Transverse colon (tissue), 4 donors: ENCODE measurements at regions not wholly inside any gene's neighbourhood (a gene's known extent, or its start where the extent isn't known, plus 50 kb on each side); places are given as distances from the start of the nearest gene placed in this dataset.

Experiments used
- DNase-seq: peaks from one replicate; pipeline ENCODE4 v3.0.0-alpha.2; 2019
- H3K27ac ChIP-seq, 4 donors: fragments of 200-600 bp; sonication (generic); 2 replicates each; pipeline ENCODE4 v1.5.1; 2016 to 2018; ENCODE audit warnings: inconsistent platforms in 4 of 4
- H3K27me3 ChIP-seq: fragments of 200-600 bp; sonication (generic); 2 replicates; pipeline ENCODE4 v1.5.1; 2017; ENCODE audit warnings: inconsistent platforms
- H3K36me3 ChIP-seq, 4 donors: fragments of 200-600 bp; sonication (generic); 2 replicates each; pipeline ENCODE4 v1.5.1; 2017 to 2019; ENCODE audit warnings: inconsistent platforms in 4 of 4
- H3K4me1 ChIP-seq, 4 donors: fragments of 200-600 bp; sonication (generic); 2 replicates each; pipeline ENCODE4 v1.5.1; 2017 to 2020; ENCODE audit warnings: inconsistent platforms in 4 of 4
- H3K4me3 ChIP-seq, 4 donors: fragments of 200-600 bp; sonication (generic); 1 replicate in 1 of 4; 2 replicates in 3 of 4; pipeline versions ENCODE4 v1.5.1 to v1.6.1; 2017 to 2019; ENCODE audit warnings: inconsistent platforms in 4 of 4
- H3K9me3 ChIP-seq, 2 donors: fragments of 200-600 bp; sonication (generic); 2 replicates each; pipeline ENCODE4 v1.5.1; 2017 to 2019; ENCODE audit warnings: inconsistent platforms in 2 of 2
- EP300 ChIP-seq: sonication (generic); formaldehyde crosslinking; IDR thresholded peaks from one replicate; pipeline ENCODE4 v1.6.1; 2017; ENCODE audit warnings: antibody characterized with exemption, low read depth
- POLR2A ChIP-seq: fragments of 450-650 bp; IDR thresholded peaks from one replicate; pipeline ENCODE4 v1.6.1; 2016; ENCODE audit warnings: antibody characterized with exemption, mild to moderate bottlenecking, moderate library complexity
- POLR2AphosphoS5 ChIP-seq, 3 donors: sonication (generic); formaldehyde crosslinking; IDR thresholded peaks; one replicate each; pipeline ENCODE4 v1.6.1; 2016; ENCODE audit warnings: antibody characterized with exemption in 3 of 3
- WGBS, 2 donors: methylation state at CpG; one replicate each; pipeline ENCODE4 v1.1.5; 2018; ENCODE audit warnings: low coverage in 1 of 2; 5-methylcytosine and 5-hydroxymethylcytosine counted together
- in situ Hi-C, 4 donors: fragments of 200-750 bp; cut with MboI; loops; one replicate each; pipeline versions ENCODE4 v1.15.0 to v1.15.1; 2017; ENCODE audit warnings: low sequenced_read_pairs in 3 of 4, low pct_ligation_motif_present in 1 of 4, low pct_unique_long_range_greater_than_20kb in 1 of 4
- intact Hi-C: fragments of 100-400 bp; cut with DNase I; formaldehyde crosslinking; loops from one replicate; pipeline ENCODE4 v1.15.1; 2023; ENCODE audit warnings: low total_unique reads
- TF ChIP-seq, protein P1 (sequence below), 5 experiments: fragments of 200-600 bp in 3 of 5; fragments of 450-650 bp in 2 of 5; sonication (generic) in 3 of 5; IDR thresholded peaks; 1 replicate in 2 of 5; 2 replicates in 3 of 5; pipeline ENCODE4 v1.5.1; 2016 to 2017; ENCODE audit warnings: antibody characterized with exemption in 5 of 5, inconsistent platforms in 3 of 5, mild to moderate bottlenecking in 2 of 5, moderate library complexity in 1 of 5

DNA sequence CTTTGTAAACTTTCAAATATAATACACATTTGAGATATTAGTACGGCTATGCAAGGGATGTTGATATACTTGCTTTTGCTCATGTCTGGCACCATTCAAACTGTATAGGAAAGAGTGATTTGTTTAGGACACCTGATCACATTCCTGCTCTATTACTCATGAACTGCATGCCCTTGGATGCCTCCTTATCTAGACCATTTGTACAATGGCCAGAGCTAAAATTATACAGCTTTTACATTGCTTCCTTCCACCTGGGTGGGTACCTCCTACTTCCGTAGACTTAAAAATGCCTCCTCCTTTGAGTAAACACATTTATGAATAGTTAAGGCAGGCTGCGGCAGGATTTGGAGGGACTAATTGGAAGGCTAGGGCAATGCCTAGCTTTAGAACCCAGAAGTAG, 85.4 kb upstream of the PBX1 start:
- TF ChIP-seq POLR2AphosphoS5 (IDR thresholded peaks at IDR 0.05) (no peak), EP300 (no peak)
- Histone ChIP-seq H3K27ac (no peak overlapping the region), H3K4me3 (no peak overlapping the region), H3K4me1 (no peaks in the 10 kb centered on the region), H3K36me3 (no peaks in the 10 kb centered on the region), H3K27me3 (no peaks in the 10 kb centered on the region), H3K9me3 (no peaks in the 10 kb centered on the region)
- no peak for DNase-seq
- intact Hi-C loops (no loop called here), in situ Hi-C loops (no loop called here)
- 50 to 63% methylated on average over 3 of the region's 3 CpGs for WGBS, 2 donors

- DNase-seq = no peak
- no peaks in the 10 kb centered on the region for H3K36me3 ChIP-seq
- no peaks in the 10 kb centered on the region for H3K27me3 ChIP-seq
- no peak overlapping the region for H3K27ac ChIP-seq
- H3K9me3 ChIP-seq = no peaks in the 10 kb centered on the region
- intact Hi-C loops = no loop called here
- in situ Hi-C loops = no loop called here
- no peak overlapping the region for H3K4me3 ChIP-seq
- peaks cover 0 to 5% (median 0%) of the 10 kb centered on the region in 4 donors for H3K4me1 ChIP-seq
- WGBS, 2 donors = 88 to 91% methylated on average over 4 to 7 of the region's 7 CpGs
- TF ChIP-seq EP300 = no peak
- TF ChIP-seq, protein P1, sequence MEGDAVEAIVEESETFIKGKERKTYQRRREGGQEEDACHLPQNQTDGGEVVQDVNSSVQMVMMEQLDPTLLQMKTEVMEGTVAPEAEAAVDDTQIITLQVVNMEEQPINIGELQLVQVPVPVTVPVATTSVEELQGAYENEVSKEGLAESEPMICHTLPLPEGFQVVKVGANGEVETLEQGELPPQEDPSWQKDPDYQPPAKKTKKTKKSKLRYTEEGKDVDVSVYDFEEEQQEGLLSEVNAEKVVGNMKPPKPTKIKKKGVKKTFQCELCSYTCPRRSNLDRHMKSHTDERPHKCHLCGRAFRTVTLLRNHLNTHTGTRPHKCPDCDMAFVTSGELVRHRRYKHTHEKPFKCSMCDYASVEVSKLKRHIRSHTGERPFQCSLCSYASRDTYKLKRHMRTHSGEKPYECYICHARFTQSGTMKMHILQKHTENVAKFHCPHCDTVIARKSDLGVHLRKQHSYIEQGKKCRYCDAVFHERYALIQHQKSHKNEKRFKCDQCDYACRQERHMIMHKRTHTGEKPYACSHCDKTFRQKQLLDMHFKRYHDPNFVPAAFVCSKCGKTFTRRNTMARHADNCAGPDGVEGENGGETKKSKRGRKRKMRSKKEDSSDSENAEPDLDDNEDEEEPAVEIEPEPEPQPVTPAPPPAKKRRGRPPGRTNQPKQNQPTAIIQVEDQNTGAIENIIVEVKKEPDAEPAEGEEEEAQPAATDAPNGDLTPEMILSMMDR (IDR thresholded peaks at IDR 0.05) = no peak
Observed at GRCh38 chr1:164475834-164476233, 83.2 kb upstream of the PBX1 start.

DNA sequence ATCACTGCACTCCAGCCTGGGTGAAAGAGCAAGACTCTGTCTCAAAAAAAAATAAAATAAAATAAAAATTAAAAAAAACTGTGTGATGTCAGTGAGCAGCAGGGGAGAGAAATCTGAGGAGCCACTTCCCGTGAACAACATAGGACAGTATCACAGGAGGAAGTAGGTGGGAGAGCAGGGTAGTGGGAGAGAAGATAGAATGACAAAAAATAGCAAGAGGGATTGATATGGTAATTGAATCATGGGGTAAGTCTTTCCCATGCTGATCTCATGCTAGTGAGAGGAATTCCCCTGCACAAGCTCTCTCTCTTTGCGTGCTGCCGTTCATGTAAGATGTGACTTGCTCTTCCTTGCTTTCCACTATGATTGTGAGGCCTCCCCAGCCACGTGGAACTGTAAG, 81.6 kb upstream of the PBX1 start:
- Histone ChIP-seq H3K9me3 (no peaks in the 10 kb centered on the region), H3K36me3 (no peaks in the 10 kb centered on the region), H3K4me3 (no peak overlapping the region), H3K27me3 (no peaks in the 10 kb centered on the region), H3K27ac (no peak overlapping the region), H3K4me1 (peaks cover 0 to 5% (median 0%) of the 10 kb centered on the region in 4 donors)
- intact Hi-C loops = no loop called here
- 85 to 88% methylated on average over 4 of the region's 4 CpGs for WGBS, 2 donors
- in situ Hi-C loops = no loop called here
- no peak for DNase-seq
- no peak for TF ChIP-seq EP300
- TF ChIP-seq POLR2A = no peak
- TF ChIP-seq, protein P1 (IDR thresholded peaks at IDR 0.05) = no peak
- no peak for TF ChIP-seq POLR2AphosphoS5 (IDR thresholded peaks at IDR 0.05)

DNA sequence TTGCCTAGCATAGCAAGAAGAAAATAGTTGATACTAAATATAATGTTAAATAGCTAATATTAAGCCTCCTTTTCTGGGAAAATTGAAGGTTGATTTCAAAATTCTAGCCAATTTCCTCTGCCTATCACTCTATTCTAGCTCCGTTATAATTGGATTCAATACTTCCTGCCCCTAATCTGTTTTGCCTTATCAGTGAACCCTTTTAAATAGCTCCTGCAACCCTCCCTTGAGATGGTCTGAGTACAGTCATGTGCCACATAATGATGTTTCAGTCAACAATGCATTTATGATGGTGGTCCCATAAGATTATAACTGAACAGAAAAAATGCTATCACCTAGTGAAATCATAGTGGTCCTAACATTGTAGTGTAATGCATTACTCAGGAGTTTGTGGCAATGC, 79.7 kb upstream of the PBX1 start:
- 36 to 42% methylated on average over 1 of the region's 1 CpG for WGBS, 2 donors
- intact Hi-C loops (no loop called here), in situ Hi-C loops (no loop called here)
- Histone ChIP-seq H3K27ac (no peak overlapping the region), H3K36me3 (no peaks in the 10 kb centered on the region), H3K4me1 (peaks cover 0 to 5% (median 0%) of the 10 kb centered on the region in 4 donors), H3K9me3 (no peaks in the 10 kb centered on the region), H3K4me3 (no peak overlapping the region), H3K27me3 (no peaks in the 10 kb centered on the region)
- no peak for TF ChIP-seq EP300
- no peak for TF ChIP-seq POLR2AphosphoS5 (IDR thresholded peaks at IDR 0.05)
- no peak for TF ChIP-seq POLR2A
- TF ChIP-seq, protein P1 (IDR thresholded peaks at IDR 0.05) = no peak
- no peak for DNase-seq

- Histone ChIP-seq H3K27me3 (no peaks in the 10 kb centered on the region), H3K36me3 (no peaks in the 10 kb centered on the region), H3K27ac (peak overlapping the region in 1 of 4 donors; percentile 16), H3K4me3 (no peak overlapping the region), H3K9me3 (no peaks in the 10 kb centered on the region), H3K4me1 (peaks cover 0 to 5% (median 0%) of the 10 kb centered on the region in 4 donors)
- WGBS, 2 donors = 67 to 82% methylated on average over 1 of the region's 1 CpG
- in situ Hi-C loops (no loop called here), intact Hi-C loops (no loop called here)
- TF ChIP-seq, protein P1 (IDR thresholded peaks at IDR 0.05) = no peak
- TF ChIP-seq POLR2A (no peak), POLR2AphosphoS5 (IDR thresholded peaks at IDR 0.05) (no peak), EP300 (no peak)
- no peak for DNase-seq
Observed at GRCh38 chr1:164480285-164480907, 78.6 kb upstream of the PBX1 start.
